GM19463 (cell line): ENCODE measurements at regions not wholly inside any gene's neighbourhood (a gene's known extent, or its start where the extent isn't known, plus 50 kb on each side); places are given as distances from the start of the nearest gene placed in this dataset.

ENCODE experiments used
- ATAC-seq: cut with Tn5 transposase; IDR thresholded peaks from one replicate; pipeline ENCODE4 v1.9.1; 2021; ENCODE audit warnings: mild to moderate bottlenecking, moderate library complexity; ENCODE audit not compliant: unreplicated experiment

DNA sequence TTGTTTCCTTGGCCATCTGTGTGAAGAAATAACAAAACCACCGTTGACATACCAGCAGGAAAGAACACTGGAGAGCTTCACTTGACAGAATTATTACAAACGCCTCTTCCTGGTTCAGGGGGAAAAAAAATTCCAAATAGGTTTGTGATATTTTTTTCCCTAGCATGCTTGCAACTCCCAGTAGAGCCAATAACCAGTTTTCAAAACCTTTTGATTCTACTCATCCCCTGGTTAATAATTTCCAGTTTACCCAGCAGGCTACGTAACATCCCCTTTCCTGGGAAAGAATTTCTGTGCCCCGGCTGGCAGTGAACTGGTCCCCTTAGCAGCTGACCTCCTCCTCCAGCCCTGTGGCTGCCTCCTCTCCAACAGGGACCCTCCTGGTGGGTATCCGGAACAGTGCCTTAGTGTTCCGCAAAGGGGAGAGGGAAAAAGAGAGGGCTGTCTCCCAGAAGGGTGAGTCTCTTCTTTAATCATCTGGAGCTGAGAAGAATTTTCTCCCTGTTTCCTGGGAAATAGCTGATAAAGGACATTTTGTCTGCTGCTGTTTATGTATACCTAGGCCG is 72.8 kb upstream of the BOD1 start:
- no peak for ATAC-seq

DNA sequence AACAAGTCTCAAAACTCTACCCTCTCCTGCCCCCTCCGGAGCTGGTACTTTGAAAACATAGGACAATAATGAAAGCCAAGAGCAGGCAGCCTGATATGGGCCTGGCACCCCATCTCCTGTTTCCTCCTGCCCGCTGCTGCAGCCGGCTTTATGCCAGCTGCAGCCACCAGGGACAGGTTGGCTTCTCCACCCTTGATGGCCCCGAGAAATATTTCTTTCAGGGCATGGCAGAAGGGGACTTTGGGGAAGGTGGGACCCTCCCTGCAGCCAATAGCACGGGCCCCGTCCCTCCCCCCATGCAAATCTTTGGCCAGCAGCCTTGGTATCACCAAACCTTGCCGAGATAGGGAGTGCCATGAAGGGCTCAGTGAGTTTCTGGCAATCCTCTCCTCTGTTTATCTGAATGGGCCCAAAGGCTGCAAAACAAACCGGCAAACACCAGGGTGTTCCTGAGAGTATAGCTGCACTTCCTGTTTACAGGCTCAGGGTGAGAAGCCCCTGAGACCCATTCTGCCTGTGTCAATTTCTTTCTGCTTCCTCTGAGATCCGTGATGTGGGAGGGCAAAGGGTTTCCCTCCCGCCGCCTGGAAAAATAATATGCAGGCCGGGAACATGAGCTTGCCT is 73.4 kb upstream of the BOD1 start:
- peak; percentile 60 for ATAC-seq

DNA sequence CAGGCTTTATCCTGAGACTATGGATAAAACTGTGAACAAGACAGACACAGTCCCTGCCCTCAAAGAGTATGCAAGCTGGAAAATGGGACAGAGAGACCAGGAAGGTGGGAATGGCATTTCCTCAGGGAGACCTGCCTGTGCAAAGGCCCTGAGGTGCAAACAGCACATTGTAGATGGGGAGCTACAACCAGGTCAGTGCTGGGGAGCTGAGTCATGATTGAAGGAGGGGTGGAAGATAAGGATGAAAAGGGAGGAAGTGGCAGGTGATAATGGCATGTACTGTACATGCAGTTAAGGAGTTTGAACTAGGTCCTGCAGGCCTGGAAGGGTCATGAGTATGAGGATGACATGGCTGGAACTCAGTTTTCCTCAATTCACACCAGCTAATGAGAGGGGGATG is 75.5 kb upstream of the BOD1 start:
- ATAC-seq = no peak

DNA sequence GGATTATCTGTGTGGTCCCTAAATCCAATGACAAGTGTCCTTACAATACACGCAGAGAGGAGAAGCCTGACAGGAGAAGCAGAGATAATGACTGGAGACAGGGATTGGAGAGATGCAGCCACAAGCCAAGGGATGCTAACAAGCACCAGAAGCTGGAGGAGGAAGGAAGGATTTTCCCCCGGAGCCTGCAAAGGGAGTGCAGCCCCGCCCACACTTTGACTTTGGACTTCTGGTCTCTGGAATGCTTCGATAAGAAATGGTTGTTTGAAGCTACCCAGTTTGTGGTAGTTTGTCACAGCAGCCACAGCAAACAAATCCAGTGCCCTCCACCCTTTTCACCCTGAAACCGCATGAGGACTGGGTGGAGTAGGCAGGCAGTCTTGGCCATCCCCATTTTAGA is 77.2 kb upstream of the BOD1 start:
- ATAC-seq = no peak

- ATAC-seq = no peak
These were observed 79.8 kb upstream of the BOD1 start for GRCh38 chr5:173696216-173696615.

DNA sequence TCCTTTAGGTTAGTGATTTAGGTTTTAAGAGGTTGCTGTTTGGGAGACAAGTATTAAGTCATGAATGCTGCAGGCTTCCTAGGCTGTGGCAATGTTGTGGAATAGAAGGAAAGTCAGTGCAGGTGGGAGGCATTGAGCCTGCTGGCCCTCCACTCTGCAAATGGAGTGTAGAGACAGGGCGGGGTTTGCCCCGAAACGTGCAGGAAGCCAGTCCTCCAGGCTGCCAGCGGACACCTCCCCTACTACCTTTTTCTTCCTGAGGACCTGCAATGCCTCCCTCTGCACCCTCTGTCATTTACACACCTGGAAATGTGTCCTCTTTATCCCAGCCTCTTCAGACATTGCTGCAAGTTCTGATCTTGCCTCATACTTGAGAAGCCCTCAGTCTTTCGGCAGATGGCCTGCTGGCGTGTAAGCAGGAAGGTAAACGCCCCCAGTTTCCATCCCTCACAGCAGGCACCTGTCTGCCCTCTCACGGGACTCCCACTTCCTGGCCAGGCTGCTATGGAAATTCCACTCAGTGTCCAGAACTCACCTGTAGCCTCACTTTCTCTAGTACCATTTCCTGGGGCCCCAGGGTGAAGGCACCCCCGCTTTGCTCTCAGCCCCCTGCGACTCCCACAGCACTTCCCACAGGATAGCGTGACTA is 81.6 kb upstream of the BOD1 start:
- peak; percentile 51 for ATAC-seq

GRCh38 chr5:173699966-173700365 is 83.5 kb upstream of the BOD1 start:
- no peak for ATAC-seq

DNA sequence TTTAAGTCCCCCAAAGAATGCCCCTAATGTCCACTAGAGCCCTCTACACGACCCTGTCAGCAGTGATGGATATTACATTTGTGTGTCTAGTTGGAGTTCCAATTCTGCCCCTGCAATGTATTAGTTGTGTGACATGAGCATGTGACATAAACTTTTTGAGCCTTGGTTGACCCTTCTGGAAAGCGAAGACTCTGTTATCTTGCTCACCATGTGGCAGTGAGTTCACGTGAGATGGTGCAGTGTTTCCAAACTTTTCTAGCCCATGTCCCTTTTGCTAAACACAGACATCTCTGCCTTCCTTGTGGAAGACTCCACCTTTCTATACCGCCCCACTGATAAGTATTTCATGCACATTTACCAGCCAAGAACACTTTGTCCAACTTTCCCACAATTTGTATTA is 87.0 kb upstream of the BOD1 start:
- ATAC-seq = no peak

GRCh38 chr5:173704615-173705511 is 88.4 kb upstream of the BOD1 start:
- no peak for ATAC-seq

GRCh38 chr5:173705512-173706044 is 89.1 kb upstream of the BOD1 start:
- no peak for ATAC-seq

DNA sequence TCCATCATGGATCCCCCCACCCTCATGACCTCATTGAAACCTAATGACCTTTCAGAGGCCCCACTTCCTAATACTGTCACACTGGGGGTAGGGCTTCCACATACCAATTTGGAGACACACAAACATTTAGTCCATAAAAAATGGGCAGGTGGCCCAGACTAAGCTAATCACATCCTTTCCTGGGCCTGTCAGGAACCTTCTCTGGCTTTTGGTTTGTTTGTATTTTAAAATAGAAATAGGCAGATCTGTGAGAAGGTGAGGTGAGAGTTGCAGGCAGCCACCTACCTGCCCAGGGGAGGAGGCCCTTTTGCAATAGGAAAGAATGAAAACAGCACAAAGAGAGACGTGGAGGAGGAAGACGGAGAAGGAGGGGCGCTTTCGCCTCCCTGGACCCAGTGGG is 90.2 kb upstream of the BOD1 start:
- ATAC-seq = no peak

DNA sequence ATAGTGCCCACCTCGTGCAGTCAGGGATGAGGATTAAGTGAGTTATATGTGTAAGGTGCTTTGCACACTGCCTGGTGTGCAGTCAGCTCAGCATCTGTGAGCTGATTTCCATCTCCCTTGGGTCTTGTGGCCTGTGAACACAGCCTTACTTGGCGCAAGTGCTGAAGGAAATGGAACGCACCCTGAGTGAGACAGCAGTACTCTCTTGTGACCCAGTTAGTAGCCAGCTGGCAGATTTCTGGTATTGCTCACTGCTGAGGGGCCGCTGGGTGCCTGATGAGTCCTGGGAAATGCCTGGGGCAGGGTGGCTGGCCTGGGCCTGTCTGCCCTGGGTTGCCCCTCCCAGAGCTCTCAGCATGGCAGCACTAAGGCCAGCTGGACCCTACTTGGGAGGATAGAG is 90.9 kb upstream of the BOD1 start:
- peak; percentile 77 for ATAC-seq

GRCh38 chr5:173709145-173709544 is 92.7 kb upstream of the BOD1 start:
- ATAC-seq = no peak

- no peak for ATAC-seq
These were observed 93.3 kb upstream of the BOD1 start for GRCh38 chr5:173709761-173710160.

- ATAC-seq = no peak
These were observed 94.1 kb upstream of the BOD1 start for GRCh38 chr5:173710528-173710927.

- no peak for ATAC-seq
These were observed 95.0 kb upstream of the BOD1 start for GRCh38 chr5:173711466-173711865.

DNA sequence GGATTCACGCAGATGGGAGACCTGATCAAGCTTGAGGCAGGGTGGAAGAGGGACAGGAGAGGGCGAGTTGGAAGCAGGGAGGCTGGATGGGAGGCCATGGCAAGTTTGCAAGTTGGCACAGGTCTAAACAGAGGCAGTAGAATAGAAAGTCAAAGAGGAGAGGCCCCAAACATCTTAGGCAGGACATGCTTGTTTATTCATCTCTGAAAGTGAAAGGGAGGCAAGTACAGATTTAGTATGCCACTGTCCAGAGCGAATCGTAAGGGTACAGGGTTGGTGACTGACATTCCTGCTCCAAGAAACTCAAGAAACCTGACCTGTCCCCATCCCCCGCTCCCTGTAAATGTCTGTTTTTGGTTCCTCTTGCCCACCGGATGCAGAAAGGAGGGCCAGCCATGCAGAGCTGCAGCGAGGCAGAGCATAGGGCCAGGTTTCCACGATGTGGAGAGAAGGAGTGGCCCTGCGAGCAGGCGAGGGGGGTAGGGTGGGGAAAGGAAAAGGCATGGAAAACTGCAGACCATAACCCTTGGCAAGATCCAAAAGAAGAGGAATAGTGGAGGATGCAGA is 96.2 kb upstream of the BOD1 start:
- no peak for ATAC-seq

DNA sequence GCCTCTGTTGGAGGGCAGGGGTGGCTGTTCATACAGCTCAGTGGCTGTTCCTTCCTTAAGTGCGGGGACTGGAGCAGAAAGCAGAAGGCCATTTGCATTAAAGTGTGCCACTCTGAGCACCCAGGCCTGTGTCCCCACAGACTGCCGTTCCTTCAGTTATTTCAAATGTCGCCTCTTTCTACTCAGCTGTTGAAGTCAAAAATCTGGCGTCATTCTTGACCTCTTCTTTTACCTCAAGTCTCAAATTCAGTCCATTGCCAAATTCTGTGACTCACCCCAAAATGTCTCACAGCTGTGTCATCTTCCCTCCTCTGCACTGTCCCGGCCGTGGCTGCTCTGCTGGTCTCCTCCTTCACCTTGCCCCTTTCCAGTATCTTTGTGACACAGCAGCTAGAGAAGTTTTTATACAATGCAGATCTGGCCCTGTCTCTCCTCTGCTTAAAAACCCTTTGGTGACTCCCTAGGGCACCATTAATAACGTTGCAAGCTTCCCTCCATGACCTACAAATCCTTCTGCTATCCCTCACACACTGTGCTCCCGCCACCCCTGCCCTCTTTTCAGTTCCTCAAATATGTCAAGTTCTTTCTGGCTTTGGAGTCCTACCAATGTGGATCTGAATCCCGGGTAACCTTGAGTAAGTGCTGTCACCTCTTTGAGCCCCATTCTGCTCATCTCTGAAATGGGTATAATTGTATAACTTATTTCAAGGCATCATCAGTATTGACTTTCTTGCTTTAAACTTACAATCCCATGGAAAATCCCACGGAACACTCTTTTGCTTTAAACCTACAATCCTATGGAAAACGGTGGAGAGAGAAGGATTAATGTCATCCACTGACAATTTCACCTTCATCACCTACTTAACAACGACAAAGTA is 98.3 kb upstream of the BOD1 start:
- no peak for ATAC-seq

DNA sequence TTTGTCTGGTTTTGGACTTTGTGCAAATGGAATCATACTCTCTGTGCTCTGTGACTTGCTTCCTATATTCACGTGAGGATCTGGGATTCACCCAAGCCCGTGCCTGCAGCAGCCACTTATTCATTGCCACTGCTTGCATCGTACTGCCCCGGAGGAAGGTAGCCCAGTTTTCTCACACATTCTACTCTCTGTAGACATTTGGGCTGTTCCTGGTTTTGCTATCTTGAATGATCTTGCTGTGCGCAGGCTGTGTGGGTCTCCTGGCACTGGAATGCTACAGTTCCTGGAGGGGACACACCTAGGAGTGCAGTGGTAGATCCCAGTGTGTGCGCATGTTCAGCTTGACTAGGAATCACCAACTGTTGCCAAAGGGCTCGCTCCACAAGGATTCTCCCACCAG is 99.2 kb upstream of the BOD1 start:
- ATAC-seq = no peak

GRCh38 chr5:173716058-173716682 is 99.7 kb upstream of the BOD1 start:
- ATAC-seq = no peak
